ENCODE measurements at regions not wholly inside any gene's neighbourhood (a gene's known extent, or its start where the extent isn't known, plus 50 kb on each side); places are given as distances from the start of the nearest gene placed in this dataset.
"Not testable (repeated sequence)": the region's sequence is repeated elsewhere in the genome, so short reads cannot be mapped to it uniquely, and the experiment has no call there.

GRCh38 chr4:9704551-9705332 is 76.7 kb upstream of the DRD5 start:
- no peak for DNase-seq

DNA sequence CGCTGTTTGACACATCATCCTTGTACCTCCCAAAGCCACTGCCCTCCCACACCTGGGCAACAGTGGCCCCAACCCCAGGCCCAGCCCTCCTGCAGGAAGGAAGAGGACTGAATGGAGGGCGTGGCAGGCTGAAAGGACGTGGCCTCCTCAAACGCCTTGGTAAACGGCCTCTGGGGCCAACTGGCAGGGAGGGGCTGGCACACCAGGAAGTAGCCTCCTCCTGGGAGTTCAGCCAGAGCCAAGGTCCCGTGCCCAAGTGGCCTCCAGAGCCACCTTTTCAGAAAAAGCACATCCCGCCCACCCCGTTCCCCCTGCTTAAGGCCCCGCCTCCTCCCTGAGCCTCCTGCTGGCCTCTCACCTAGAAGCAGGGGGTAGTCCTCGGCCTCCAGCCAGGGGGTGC is 74.2 kb upstream of the DRD5 start:
- DNase-seq: not testable (repeated sequence)

GRCh38 chr4:9707936-9708335 is 73.5 kb upstream of the DRD5 start:
- not testable (repeated sequence) for DNase-seq

- DNase-seq: no peak
Observed at GRCh38 chr4:9709724-9710123, 71.7 kb upstream of the DRD5 start.

GRCh38 chr4:9715271-9715670 is 66.2 kb upstream of the DRD5 start:
- not testable (repeated sequence) for DNase-seq

GRCh38 chr4:9716093-9716492 is 65.3 kb upstream of the DRD5 start:
- DNase-seq: no peak

DNA sequence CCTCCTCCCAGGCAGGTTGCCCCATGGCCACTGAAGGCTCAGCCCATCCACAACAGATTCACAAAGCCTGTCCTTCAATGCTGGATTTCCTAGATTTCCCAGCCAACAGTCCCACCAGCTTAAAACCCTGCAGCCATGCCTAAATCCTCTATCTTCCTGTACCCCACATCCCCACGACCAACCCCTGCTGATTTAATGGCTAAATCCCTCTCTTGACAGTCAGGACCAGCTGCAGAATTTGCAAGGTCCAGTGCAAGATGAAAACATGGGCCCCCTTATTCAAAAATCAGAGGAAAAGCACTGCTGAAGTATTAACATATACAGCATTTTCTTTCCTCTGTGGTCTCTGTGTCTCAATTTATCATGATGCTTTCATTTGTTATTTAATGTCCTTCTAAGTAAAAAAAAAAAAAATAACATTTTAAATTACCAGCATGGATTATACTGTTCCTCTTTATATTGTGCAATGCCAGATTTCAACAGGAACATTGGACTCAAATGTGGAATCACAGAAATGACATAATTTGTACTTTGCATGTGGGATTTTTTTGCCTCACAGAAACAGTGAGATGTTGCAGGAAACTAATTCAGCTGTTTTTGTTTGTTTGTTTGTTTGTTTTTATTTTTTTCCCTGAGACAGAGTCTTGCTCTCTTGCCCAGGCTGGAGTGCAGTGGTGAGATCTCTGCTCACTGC is 63.0 kb upstream of the DRD5 start:
- DNase-seq: not testable (repeated sequence)

- DNase-seq: not testable (repeated sequence)
Observed at GRCh38 chr4:9722131-9722530, 59.3 kb upstream of the DRD5 start.

Data from cortex of kidney (tissue), 1 donor.